ENCODE measurements at regions not wholly inside any gene's neighbourhood (a gene's known extent, or its start where the extent isn't known, plus 50 kb on each side); places are given as distances from the start of the nearest gene placed in this dataset.
A peak's percentile ranks its signal among the peaks of the same experiment; 100 is the strongest.
"Not testable (repeated sequence)": the region's sequence is repeated elsewhere in the genome, so short reads cannot be mapped to it uniquely, and the experiment has no call there.

- DNase-seq (ENCODE audit: low spot score): peak; percentile 91
These were observed 418.5 kb downstream of the TMEM121 start for GRCh38 chr14:105944632-105945610.

- DNase-seq (ENCODE audit: low spot score): peak; percentile 55
These were observed 419.5 kb downstream of the TMEM121 start for GRCh38 chr14:105945896-105946295.

DNA sequence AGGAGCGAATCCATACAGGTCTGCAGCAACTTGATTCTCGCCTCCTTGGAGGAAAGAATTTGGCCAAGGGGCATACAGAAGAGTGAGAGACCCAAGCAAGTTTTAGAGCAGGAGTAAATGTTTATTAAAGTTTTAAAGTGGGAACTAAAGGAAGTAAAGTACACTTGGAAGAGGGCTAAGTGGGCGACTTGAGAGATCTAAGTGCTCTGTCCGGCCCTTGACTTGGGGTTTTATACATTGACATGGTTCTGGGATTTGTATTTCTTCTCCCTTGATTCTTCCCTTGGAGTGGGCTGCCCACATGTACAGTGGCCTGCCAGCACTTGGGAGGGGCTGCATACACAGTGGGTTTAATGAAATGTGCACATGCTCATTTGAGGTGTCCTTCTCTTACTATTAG, 421.2 kb downstream of the TMEM121 start:
- no peak for DNase-seq (ENCODE audit: low spot score)

GRCh38 chr14:105948955-105949354, 422.6 kb downstream of the TMEM121 start:
- not testable (repeated sequence) for DNase-seq (ENCODE audit: low spot score)

DNA sequence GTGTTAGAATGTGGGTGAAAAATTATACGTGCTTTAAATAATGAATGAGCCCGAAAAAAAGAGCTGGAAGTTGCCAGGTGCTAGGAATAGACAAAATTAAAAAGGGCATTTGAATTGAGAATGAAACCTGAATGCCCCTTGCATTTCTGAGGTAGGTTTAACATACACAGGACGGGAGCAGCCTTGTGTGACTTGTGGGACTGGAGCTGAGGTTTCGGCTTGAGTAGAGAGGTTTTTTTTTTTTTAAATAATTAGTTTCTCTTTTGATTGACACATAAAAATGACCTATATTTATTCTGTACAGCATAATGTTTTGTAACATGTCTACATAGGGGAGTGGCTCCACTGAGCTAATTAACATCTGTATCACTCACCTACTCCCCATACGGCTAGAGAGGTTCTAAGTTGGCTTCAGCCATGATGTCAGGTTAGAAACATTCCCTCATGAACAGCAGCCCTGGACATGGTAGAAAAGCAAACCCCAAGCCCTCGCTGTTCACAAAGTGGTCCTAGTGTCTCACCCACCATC, 424.0 kb downstream of the TMEM121 start:
- DNase-seq (ENCODE audit: low spot score): not testable (repeated sequence)

GRCh38 chr14:105951399-105951798, 425.0 kb downstream of the TMEM121 start:
- DNase-seq (ENCODE audit: low spot score): no peak

GRCh38 chr14:105952222-105952621, 425.8 kb downstream of the TMEM121 start:
- DNase-seq (ENCODE audit: low spot score): no peak

GRCh38 chr14:105952826-105953225, 426.4 kb downstream of the TMEM121 start:
- DNase-seq (ENCODE audit: low spot score): no peak

GRCh38 chr14:105961625-105962024, 435.2 kb downstream of the TMEM121 start:
- DNase-seq (ENCODE audit: low spot score): not testable (repeated sequence)

DNA sequence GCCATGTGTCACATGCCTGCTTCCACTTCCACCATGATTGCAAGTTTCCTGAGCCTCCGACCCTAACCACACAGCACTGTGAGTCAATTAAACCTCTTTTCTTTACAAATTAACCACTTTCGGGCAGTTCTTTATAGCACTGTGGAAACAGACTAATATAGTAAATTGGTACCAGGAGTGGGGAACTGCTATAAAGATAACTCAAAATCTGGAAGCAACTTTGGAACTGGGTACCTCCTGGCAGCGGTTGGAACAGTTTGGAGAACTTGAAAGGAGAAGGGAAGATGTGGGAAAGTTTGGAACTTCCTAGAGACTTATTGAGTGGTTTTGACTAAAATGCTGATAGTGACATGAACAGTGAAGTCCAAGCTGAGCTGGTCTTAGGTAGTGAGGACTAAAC, 436.1 kb downstream of the TMEM121 start:
- no peak for DNase-seq (ENCODE audit: low spot score)

GRCh38 chr14:105968291-105968690, 441.9 kb downstream of the TMEM121 start:
- no peak for DNase-seq (ENCODE audit: low spot score)

DNA sequence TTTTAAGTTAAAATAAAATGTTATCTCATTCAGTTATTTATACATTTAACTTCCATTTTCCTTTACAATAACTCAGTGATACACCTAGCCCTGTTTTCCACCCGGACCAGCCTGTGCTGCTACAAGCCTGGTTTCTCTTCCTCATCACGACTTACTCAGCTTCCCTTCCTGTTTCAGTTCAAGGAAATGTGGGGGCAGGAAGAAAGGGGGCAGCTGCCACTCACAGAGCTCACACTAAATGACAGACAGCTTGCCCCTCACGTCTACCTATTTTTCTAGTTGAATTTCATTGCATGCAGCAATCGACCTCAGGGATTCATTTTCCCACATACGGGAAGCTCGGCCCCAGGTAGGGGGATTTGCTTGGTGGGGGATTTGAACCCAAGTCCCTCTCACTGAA, 442.6 kb downstream of the TMEM121 start:
- not testable (repeated sequence) for DNase-seq (ENCODE audit: low spot score)

- DNase-seq (ENCODE audit: low spot score): not testable (repeated sequence)
These were observed 444.4 kb downstream of the TMEM121 start for GRCh38 chr14:105970821-105971220.

DNA sequence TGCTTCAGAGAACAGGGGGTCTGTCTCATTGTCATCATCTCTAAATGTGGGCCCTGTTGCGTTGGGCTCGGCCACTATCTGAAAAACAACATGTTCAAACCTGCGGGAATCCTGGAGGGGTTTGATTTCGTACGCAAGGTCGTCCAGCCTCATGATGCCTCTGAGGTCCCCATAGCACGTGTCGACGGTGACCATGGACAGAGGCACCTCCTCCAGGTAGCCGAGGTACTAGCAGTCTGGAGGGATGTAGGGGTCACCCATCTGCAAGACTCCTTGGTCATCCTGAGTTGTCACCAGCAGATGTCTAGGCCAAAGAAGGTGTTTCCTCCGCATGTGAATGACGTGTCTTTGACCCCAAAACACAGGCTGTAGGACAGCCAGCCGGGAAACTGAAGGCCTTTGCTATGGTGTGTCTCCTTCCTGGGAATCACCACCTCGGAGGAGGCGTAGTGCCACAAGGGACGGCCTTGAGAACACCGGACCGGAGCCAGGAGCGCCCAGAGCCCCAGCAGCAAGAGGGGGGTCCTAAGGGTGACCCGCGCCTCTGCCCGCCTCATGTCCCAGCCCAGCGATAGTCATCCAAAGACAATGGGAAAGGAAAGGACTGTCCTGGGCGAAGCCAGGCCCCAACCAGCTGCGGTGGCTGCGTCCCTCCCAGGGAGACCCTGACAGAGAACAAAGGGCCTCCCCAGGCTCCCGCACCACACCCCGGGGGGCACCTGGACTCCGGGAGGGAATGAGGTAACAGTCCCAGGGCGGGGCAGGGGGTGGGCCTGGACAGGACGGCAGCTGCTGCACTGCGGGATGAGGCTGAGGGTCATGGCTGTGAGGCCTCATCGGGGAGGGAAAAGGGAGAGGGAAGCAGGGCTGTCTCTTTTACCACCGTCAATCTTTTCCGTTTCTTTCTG, 445.5 kb downstream of the TMEM121 start:
- no peak for DNase-seq (ENCODE audit: low spot score)

GRCh38 chr14:105974902-105975301, 448.5 kb downstream of the TMEM121 start:
- no peak for DNase-seq (ENCODE audit: low spot score)

GRCh38 chr14:105978618-105979295, 452.4 kb downstream of the TMEM121 start:
- DNase-seq (ENCODE audit: low spot score): no peak

DNA sequence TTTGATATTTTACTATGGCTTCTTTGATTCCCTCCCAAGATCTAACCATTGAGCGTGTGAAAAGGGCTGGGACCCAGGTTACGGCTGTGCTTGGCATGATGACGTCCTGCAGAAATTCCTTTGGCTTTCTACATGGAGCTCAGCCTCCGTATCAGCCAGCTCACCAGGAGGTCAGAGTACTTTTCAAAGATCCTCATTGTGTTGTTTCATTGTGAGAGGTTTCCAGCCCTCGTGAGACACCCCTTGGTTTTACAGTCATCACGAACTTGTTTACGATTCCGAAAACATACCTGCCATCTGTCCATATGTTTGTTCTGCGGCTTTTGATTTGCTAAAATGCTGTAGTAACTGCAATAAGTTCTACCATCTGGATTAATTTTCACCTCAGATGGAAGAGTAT, 453.1 kb downstream of the TMEM121 start:
- DNase-seq (ENCODE audit: low spot score): no peak

DNA sequence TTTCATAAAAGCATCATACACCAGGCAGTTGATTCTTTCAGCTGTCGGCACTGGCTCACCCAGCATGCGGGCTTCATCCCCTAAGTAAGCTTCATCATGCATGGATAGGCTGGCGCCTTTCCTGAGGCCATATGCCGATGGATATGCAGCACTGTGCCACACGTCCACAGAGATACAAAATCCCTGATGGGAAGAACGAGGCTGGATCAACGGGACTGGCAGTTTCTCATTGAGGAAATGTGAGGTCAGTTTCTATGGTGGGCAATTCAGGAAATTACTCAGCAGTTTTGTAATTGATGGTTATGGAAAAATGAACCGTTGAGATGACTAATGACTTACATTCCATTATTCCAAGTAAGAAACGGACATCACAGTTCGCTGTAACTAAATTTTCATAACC, 453.8 kb downstream of the TMEM121 start:
- no peak for DNase-seq (ENCODE audit: low spot score)

- DNase-seq (ENCODE audit: low spot score): not testable (repeated sequence)
These were observed 455.3 kb downstream of the TMEM121 start for GRCh38 chr14:105981517-105982302.

- no peak for DNase-seq (ENCODE audit: low spot score)
These were observed 456.3 kb downstream of the TMEM121 start for GRCh38 chr14:105982664-105983063.

All from mesenteric fat pad (tissue), 1 donor.